Tibial nerve (tissue), 4 donors: ENCODE measurements at regions not wholly inside any gene's neighbourhood (a gene's known extent, or its start where the extent isn't known, plus 50 kb on each side); places are given as distances from the start of the nearest gene placed in this dataset.

Source experiments
- CTCF ChIP-seq, 5 experiments: fragments of 200-600 bp in 3 of 5; fragments of 450-650 bp in 2 of 5; sonication (generic) in 3 of 5; IDR thresholded peaks; one replicate each; pipeline ENCODE4 v1.5.1; 2016 to 2019; ENCODE audit warnings: antibody characterized with exemption in 5 of 5, mild to moderate bottlenecking in 3 of 5, moderate library complexity in 2 of 5
- EP300 ChIP-seq, 2 donors: sonication (generic); formaldehyde crosslinking; IDR thresholded peaks; one replicate each; pipeline ENCODE4 v1.6.1; 2017; ENCODE audit warnings: antibody characterized with exemption in 2 of 2, mild to moderate bottlenecking in 1 of 2
- POLR2A ChIP-seq, 2 donors: fragments of 450-650 bp; IDR thresholded peaks; one replicate each; pipeline ENCODE4 v1.6.1; 2017; ENCODE audit warnings: antibody characterized with exemption in 2 of 2, mild to moderate bottlenecking in 2 of 2, moderate library complexity in 2 of 2

- TF ChIP-seq CTCF (IDR thresholded peaks at IDR 0.05) (no peak), EP300 (IDR thresholded peaks at IDR 0.05) (no peak), POLR2A (IDR thresholded peaks at IDR 0.05) (no peak)
These were observed 646.7 kb upstream of the PTCHD4 start for GRCh38 chr6:48757661-48758060.
